HepG2 (cell line): ENCODE measurements at regions not wholly inside any gene's neighbourhood (a gene's known extent, or its start where the extent isn't known, plus 50 kb on each side); places are given as distances from the start of the nearest gene placed in this dataset.

Experiments
- ATAC-seq: fragments of 200-7000 bp; cut with Tn5 transposase; 3 replicates; pipeline ENCODE4 v1.9.1; 2020; ENCODE audit warnings: mild to moderate bottlenecking, moderate library complexity
- BruUV-seq: library from RNA; stranded (reverse); fragments of 400-500 nt; replicated peaks from 2 replicates; lab custom pipeline; 2021; lab: Mats Ljungman, UMichigan
- CTCF ChIA-PET: fragments of 300-600 bp; formaldehyde crosslinking; extraction: SDS; loops from one replicate; lab custom pipeline; 2021; ENCODE audit warnings: low total read pairs, inconsistent platforms, low intra/inter-chr PET ratio; lab: Yijun Ruan, JAX
- POLR2A ChIA-PET: fragments of 350-600 bp; sonication (Branson Sonifier 250); formaldehyde crosslinking; loops from one replicate; lab custom pipeline; 2020; ENCODE audit warnings: antibody characterized with exemption, inconsistent platforms; lab: Yijun Ruan, JAX
- DNase-seq: peaks from one replicate; pipeline ENCODE4 v3.0.0-alpha.2; 2015; ENCODE audit warnings: low spot score
- FAIRE-seq: peaks from 3 replicates; lab custom pipeline; 2011; peaks lifted over from hg19 to GRCh38; lab: Jason Lieb, UNC
- H2AFZ ChIP-seq: one replicate; pipeline ENCODE4 v1.6.1; 2011; ENCODE audit warnings: low read length, inconsistent platforms
- H3K27ac ChIP-seq: fragments of 300-600 bp; 3 replicates; pipeline ENCODE4 v1.8.0; 2011; ENCODE audit warnings: mixed run types, mild to moderate bottlenecking, mixed read lengths, low read length, inconsistent platforms; ENCODE audit not compliant: insufficient read depth; ENCODE audit errors: extremely low read length
- H3K27me3 ChIP-seq, 2 experiments: fragments of 200-600 bp in 1 of 2; 2 replicates in 1 of 2; 3 replicates in 1 of 2; pipeline versions ENCODE4 v1.6.0 to v1.8.0; 2011; ENCODE audit warnings: low read length in 2 of 2, mild to moderate bottlenecking in 2 of 2, moderate library complexity in 2 of 2, inconsistent platforms in 1 of 2; ENCODE audit not compliant: insufficient read depth in 2 of 2, control insufficient read depth in 1 of 2
- H3K36me3 ChIP-seq, 2 experiments: fragments of 200-600 bp in 1 of 2; replicated peaks in 1 of 2; 2 replicates in 1 of 2; 3 replicates in 1 of 2; pipeline versions ENCODE4 v1.5.1 to v1.8.0; 2011; ENCODE audit warnings: low read length in 2 of 2, inconsistent platforms in 1 of 2; ENCODE audit not compliant: insufficient read depth in 2 of 2, control insufficient read depth in 1 of 2
- H3K4me1 ChIP-seq: 2 replicates; pipeline ENCODE4 v1.5.1; 2012; ENCODE audit warnings: low read length, inconsistent platforms; ENCODE audit not compliant: insufficient read depth
- H3K4me2 ChIP-seq: 2 replicates; pipeline ENCODE4 v1.6.0; 2011; ENCODE audit warnings: low read depth, low read length, inconsistent platforms
- H3K4me3 ChIP-seq, 3 experiments: fragments of 200-600 bp in 1 of 3; sonication (generic), shearing (Covaris generic) in 1 of 3; replicated peaks in 1 of 3; 2 replicates each; pipeline ENCODE4 v1.5.1; 2011 to 2016; ENCODE audit warnings: low read length in 3 of 3, inconsistent platforms in 2 of 3, low read depth in 2 of 3, mild to moderate bottlenecking in 2 of 3, control low read depth in 1 of 3, mixed read lengths in 1 of 3; ENCODE audit not compliant: insufficient read depth in 1 of 3
- H3K79me2 ChIP-seq: one replicate; pipeline ENCODE4 v1.6.1; 2011; ENCODE audit warnings: low read length, inconsistent platforms; ENCODE audit not compliant: insufficient read depth
- H3K9ac ChIP-seq: 2 replicates; pipeline ENCODE4 v1.6.0; 2011; ENCODE audit warnings: mild to moderate bottlenecking, low read depth, low read length, inconsistent platforms; ENCODE audit not compliant: insufficient read depth
- H3K9me3 ChIP-seq: 2 replicates; pipeline ENCODE4 v1.5.1; 2012; ENCODE audit warnings: mild to moderate bottlenecking, low read length
- H4K20me1 ChIP-seq: 2 replicates; pipeline ENCODE4 v1.6.0; 2011; ENCODE audit warnings: inconsistent platforms, mild to moderate bottlenecking, low read length, moderate library complexity; ENCODE audit not compliant: insufficient read depth
- GATA4 ChIP-seq: sonication (generic); IDR thresholded peaks from 2 replicates; pipeline ENCODE4 v1.6.1; 2016; ENCODE audit warnings: antibody characterized with exemption, low read depth, borderline replicate concordance
- HIVEP1 ChIP-seq: sonication (generic); formaldehyde crosslinking; IDR thresholded peaks from 2 replicates; pipeline ENCODE4 v1.4.0; 2020; ENCODE audit warnings: mild to moderate bottlenecking, missing genetic modification reagents
- MEF2D ChIP-seq: sonication (generic); formaldehyde crosslinking; IDR thresholded peaks from 2 replicates; pipeline ENCODE4 v1.5.1; 2020; ENCODE audit warnings: mild to moderate bottlenecking, missing genetic modification reagents
- NFE2L2 ChIP-seq: fragments of 150-350 bp; IDR thresholded peaks from 2 replicates; pipeline ENCODE4 v1.6.1; 2014; ENCODE audit warnings: low read length
- NONO ChIP-seq, 2 experiments: fragments of 450-650 bp in 1 of 2; sonication (generic) in 1 of 2; formaldehyde crosslinking in 1 of 2; IDR thresholded peaks in 1 of 2; conservative IDR thresholded peaks in 1 of 2; 2 replicates each; pipeline versions ENCODE4 v1.6.1 to v1.8.0; 2017 to 2022; ENCODE audit warnings: mild to moderate bottlenecking in 1 of 2, missing genetic modification reagents in 1 of 2, moderate library complexity in 1 of 2
- PPARG ChIP-seq: conservative IDR thresholded peaks from 2 replicates; pipeline ENCODE4 v1.6.1; 2016; ENCODE audit warnings: missing biosample characterization, missing genetic modification reagents
- PRPF4 ChIP-seq: fragments of 200-400 bp; formaldehyde crosslinking; IDR thresholded peaks from 2 replicates; pipeline ENCODE4 v1.6.1; 2016; ENCODE audit warnings: low read length, low read depth; ENCODE audit not compliant: poor library complexity, severe bottlenecking
- SIN3A ChIP-seq: IDR thresholded peaks from 2 replicates; pipeline ENCODE4 v1.6.1; 2011; ENCODE audit warnings: low read depth, mild to moderate bottlenecking, control low read depth, low read length, borderline replicate concordance
- TCF7L2 ChIP-seq: IDR thresholded peaks from 2 replicates; pipeline ENCODE4 v1.6.1; 2011; ENCODE audit warnings: mild to moderate bottlenecking, low read depth, low read length, moderate library complexity
- ZNF367 ChIP-seq: sonication (generic); formaldehyde crosslinking; IDR thresholded peaks from 2 replicates; pipeline ENCODE4 v1.4.0; 2020; ENCODE audit warnings: missing genetic modification reagents, borderline replicate concordance
- ZNF83 ChIP-seq: sonication (generic); formaldehyde crosslinking; IDR thresholded peaks from 2 replicates; pipeline ENCODE4 v1.4.0; 2020; ENCODE audit warnings: missing genetic modification reagents, mild to moderate bottlenecking, borderline replicate concordance
- WGBS: methylation state at CpG from one replicate; pipeline ENCODE4 v1.1.6; 2017; ENCODE audit warnings: low lambda C conversion rate; 5-methylcytosine and 5-hydroxymethylcytosine counted together
- in situ Hi-C: cut with HindIII; loops from 2 replicates; pipeline ENCODE4 v1.10.0; 2017; ENCODE audit warnings: low pct_unique_long_range_greater_than_20kb; ENCODE audit not compliant: extremely low pct_ligation_motif_present
- intact Hi-C: fragments of 100-400 bp; cut with micrococcal nuclease; formaldehyde crosslinking; loops from one replicate; pipeline ENCODE4 v1.10.0; 2022; ENCODE audit not compliant: unreplicated experiment
- TF ChIP-seq, protein P1 (sequence below): sonication (generic); formaldehyde crosslinking; conservative IDR thresholded peaks from 2 replicates; pipeline ENCODE4 v1.4.0; 2020; ENCODE audit warnings: mild to moderate bottlenecking, missing genetic modification reagents, moderate library complexity
- TF ChIP-seq, protein P2 (sequence below): sonication (generic); formaldehyde crosslinking; IDR thresholded peaks from 2 replicates; pipeline ENCODE4 v1.4.0; 2020; ENCODE audit warnings: missing genetic modification reagents, borderline replicate concordance

DNA sequence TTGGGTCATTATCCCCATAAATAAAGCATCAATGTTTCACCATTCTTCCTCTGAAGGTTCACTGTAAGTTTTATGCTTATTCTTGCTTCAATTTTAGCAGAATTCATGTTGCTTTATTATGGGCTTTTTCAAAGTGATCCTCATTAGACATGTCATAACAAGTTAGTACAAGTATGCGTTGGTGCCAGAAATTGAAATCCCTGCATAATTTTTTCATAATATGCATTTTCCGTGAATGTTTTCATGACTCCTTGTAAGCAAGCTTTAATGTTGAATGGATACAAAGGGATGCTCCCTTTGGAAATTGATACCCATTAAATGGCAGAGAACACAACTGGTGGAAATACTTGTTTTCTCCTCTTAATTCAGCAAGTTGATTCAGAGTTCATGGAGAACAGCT is 179.7 kb downstream of the ST6GAL2 start:
- FAIRE-seq (no peak), ATAC-seq (no peak), DNase-seq (no peak)
- 9% methylated on average over 2 of the region's 2 CpGs for WGBS
- H3K4me2 ChIP-seq, result no peak overlapping the region
- POLR2A ChIA-PET, result no interaction called here
- in situ Hi-C loops (no loop called here), intact Hi-C loops (no loop called here)
- no peak overlapping the region for H3K4me3 ChIP-seq
- no peaks in the 10 kb centered on the region for H4K20me1 ChIP-seq
- BruUV-seq, result no TSS peak
- no peaks in the 10 kb centered on the region for H3K79me2 ChIP-seq
- H3K27me3 ChIP-seq, result no peaks in the 10 kb centered on the region
- no peaks in the 10 kb centered on the region for H3K4me1 ChIP-seq
- CTCF ChIA-PET, result no interaction called here
- H2AFZ ChIP-seq, result no peak overlapping the region
- H3K9me3 ChIP-seq, result peaks cover 12% of the 10 kb centered on the region
- H3K27ac ChIP-seq, result no peak overlapping the region
- TF ChIP-seq NONO (IDR thresholded peaks at IDR 0.05) (no peak), NONO (CRISPR knock-in tag; conservative IDR thresholded peaks at IDR 0.05) (no peak), NFE2L2 (no peak), HIVEP1 (CRISPR knock-in tag) (no peak), SIN3A (no peak), MEF2D (CRISPR knock-in tag) (no peak), ZNF83 (CRISPR knock-in tag) (no peak), PPARG (CRISPR knock-in tag) (no peak), ZNF367 (CRISPR knock-in tag) (no peak), TCF7L2 (no peak), PRPF4 (no peak), GATA4 (no peak)
- TF ChIP-seq, protein P1, sequence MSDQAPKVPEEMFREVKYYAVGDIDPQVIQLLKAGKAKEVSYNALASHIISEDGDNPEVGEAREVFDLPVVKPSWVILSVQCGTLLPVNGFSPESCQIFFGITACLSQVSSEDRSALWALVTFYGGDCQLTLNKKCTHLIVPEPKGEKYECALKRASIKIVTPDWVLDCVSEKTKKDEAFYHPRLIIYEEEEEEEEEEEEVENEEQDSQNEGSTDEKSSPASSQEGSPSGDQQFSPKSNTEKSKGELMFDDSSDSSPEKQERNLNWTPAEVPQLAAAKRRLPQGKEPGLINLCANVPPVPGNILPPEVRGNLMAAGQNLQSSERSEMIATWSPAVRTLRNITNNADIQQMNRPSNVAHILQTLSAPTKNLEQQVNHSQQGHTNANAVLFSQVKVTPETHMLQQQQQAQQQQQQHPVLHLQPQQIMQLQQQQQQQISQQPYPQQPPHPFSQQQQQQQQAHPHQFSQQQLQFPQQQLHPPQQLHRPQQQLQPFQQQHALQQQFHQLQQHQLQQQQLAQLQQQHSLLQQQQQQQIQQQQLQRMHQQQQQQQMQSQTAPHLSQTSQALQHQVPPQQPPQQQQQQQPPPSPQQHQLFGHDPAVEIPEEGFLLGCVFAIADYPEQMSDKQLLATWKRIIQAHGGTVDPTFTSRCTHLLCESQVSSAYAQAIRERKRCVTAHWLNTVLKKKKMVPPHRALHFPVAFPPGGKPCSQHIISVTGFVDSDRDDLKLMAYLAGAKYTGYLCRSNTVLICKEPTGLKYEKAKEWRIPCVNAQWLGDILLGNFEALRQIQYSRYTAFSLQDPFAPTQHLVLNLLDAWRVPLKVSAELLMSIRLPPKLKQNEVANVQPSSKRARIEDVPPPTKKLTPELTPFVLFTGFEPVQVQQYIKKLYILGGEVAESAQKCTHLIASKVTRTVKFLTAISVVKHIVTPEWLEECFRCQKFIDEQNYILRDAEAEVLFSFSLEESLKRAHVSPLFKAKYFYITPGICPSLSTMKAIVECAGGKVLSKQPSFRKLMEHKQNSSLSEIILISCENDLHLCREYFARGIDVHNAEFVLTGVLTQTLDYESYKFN (CRISPR knock-in tag), result no peak
- TF ChIP-seq, protein P2, sequence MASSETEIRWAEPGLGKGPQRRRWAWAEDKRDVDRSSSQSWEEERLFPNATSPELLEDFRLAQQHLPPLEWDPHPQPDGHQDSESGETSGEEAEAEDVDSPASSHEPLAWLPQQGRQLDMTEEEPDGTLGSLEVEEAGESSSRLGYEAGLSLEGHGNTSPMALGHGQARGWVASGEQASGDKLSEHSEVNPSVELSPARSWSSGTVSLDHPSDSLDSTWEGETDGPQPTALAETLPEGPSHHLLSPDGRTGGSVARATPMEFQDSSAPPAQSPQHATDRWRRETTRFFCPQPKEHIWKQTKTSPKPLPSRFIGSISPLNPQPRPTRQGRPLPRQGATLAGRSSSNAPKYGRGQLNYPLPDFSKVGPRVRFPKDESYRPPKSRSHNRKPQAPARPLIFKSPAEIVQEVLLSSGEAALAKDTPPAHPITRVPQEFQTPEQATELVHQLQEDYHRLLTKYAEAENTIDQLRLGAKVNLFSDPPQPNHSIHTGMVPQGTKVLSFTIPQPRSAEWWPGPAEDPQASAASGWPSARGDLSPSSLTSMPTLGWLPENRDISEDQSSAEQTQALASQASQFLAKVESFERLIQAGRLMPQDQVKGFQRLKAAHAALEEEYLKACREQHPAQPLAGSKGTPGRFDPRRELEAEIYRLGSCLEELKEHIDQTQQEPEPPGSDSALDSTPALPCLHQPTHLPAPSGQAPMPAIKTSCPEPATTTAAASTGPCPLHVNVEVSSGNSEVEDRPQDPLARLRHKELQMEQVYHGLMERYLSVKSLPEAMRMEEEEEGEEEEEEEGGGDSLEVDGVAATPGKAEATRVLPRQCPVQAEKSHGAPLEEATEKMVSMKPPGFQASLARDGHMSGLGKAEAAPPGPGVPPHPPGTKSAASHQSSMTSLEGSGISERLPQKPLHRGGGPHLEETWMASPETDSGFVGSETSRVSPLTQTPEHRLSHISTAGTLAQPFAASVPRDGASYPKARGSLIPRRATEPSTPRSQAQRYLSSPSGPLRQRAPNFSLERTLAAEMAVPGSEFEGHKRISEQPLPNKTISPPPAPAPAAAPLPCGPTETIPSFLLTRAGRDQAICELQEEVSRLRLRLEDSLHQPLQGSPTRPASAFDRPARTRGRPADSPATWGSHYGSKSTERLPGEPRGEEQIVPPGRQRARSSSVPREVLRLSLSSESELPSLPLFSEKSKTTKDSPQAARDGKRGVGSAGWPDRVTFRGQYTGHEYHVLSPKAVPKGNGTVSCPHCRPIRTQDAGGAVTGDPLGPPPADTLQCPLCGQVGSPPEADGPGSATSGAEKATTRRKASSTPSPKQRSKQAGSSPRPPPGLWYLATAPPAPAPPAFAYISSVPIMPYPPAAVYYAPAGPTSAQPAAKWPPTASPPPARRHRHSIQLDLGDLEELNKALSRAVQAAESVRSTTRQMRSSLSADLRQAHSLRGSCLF (CRISPR knock-in tag), result no peak
- H3K36me3 ChIP-seq, result no peaks in the 10 kb centered on the region
- no peak overlapping the region for H3K9ac ChIP-seq
